Activated CD4-positive, alpha-beta T cell treated with anti-CD3 and anti-CD28 coated beads for 4 hours (primary cell): ENCODE measurements at regions not wholly inside any gene's neighbourhood (a gene's known extent, or its start where the extent isn't known, plus 50 kb on each side); places are given as distances from the start of the nearest gene placed in this dataset.
"Not testable (repeated sequence)": the region's sequence is repeated elsewhere in the genome, so short reads cannot be mapped to it uniquely, and the experiment has no call there.

Experiments
- DNase-seq, 2 donors: peaks; one replicate each; pipeline ENCODE4 v3.0.0-alpha.2; 2020

- DNase-seq = no peak
Measured at GRCh38 chr4:17038510-17039176, 140.2 kb upstream of the LDB2 start.

DNA sequence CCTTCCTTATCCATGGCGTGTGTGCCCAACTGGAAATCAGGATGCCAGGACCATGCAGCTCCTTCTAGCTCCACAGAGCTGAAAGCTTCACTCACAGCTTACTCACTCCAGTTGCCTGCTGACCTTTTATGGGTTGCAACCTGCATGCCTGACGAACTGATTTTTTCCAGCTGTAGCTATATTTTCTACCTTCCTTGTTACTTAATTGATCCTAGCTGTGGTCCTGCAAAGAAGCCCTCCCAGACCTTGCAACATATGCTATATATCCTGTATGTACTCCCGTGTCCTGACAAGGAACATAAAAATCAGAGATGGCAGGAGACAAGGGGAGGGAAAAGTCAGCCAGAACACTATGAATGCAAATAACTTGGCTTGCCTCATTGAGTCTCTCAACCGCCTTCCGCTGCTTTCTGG lies 135.3 kb upstream of the LDB2 start:
- no peak for DNase-seq

DNA sequence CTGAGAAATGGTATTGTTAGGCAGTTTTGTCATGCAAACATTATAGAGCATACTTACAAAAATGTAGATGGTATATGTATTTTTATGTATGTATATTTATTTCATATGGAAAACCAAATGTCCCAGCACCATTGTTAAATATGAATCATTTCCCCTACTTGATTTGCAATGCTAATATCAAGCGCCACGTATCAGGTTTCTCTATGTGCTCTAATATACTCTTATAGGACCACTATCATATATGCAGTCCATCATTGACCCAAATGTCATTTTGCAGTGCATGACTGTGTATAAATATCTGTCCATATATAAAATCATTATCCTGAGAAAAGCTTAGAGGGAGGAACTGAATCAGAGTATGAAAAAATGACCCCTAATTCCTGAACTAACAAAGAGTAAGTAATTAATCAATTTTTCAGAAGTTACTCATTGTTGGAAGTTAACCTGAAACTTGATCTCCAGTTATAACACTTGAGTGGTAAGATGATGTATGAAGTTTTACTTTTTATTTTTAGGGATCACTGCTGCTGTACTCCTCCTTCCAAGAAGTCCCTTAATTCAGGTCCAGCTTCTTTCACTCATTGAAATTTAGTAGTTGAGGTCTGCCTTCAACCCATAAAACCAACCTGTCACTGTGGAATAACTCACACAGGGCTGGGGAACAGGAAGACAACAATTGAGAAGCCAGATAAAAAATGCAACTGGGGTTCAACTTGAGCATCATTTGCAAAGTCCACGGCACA lies 134.8 kb upstream of the LDB2 start:
- no peak for DNase-seq

- no peak for DNase-seq
Measured at GRCh38 chr4:17030543-17030942, 132.1 kb upstream of the LDB2 start.

GRCh38 chr4:17029964-17030363 lies 131.5 kb upstream of the LDB2 start:
- no peak for DNase-seq

GRCh38 chr4:17029432-17029831 lies 131.0 kb upstream of the LDB2 start:
- no peak for DNase-seq

- no peak for DNase-seq
Measured at GRCh38 chr4:17027495-17027894, 129.1 kb upstream of the LDB2 start.

DNA sequence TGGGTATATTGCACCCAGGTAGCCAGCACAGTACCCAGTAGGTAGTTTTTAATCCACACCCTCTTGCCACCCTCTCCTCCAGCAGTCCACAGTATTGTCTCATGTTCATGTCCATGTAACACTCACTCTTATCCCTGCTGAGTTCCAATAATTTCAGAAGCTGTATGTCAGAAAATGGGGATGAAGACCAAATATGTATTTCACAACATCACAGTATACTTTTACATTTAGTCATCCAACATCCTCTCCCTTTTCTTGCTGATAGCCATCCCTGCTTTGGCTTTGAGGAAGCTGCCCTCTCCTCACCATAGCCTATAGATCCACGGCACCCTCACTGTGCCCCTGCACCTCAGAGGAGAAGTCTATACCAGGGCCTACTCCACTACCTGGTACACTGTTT lies 126.0 kb upstream of the LDB2 start:
- no peak for DNase-seq

- DNase-seq = no peak
Measured at GRCh38 chr4:17020901-17021300, 122.5 kb upstream of the LDB2 start.

- no peak for DNase-seq
Measured at GRCh38 chr4:17020451-17020850, 122.0 kb upstream of the LDB2 start.

DNA sequence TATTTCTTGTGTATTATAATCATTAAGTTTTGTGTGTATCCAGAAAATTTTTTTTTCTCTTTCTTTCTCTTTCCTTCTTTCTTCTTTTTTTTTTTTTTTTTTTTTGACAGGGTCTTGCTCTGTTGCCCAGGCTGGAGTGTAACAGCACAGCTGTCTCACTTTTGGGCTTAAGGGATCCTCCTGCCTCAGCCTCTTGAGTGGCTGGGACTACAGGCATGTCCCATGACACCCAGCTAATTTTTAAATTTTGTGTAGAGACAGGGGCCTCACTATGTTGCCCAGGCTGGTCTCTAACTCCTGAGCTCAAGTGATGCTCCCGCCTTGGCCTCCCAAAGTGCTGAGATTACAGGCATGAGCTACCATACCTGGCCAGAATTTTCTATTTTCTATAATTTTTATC lies 120.2 kb upstream of the LDB2 start:
- not testable (repeated sequence) for DNase-seq

DNA sequence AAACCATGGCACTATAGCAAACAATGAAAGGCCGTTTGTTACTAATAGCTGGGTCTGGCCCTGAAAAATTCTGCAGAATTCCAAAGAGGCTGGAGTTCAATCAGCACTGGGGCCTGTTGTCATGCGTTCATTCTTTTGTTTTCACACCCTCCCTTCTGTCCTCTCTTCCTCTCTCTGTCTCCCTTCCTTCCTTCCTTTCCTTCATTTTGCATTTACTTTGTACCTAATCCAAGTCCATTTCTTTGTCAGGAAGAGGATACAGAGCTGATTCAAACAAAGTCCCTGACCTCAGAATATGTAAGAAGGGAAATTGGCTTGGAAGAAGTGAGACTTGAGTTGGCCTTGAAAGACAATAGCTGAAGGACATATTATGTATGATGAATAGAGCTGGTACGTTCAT lies 119.6 kb upstream of the LDB2 start:
- no peak for DNase-seq

DNA sequence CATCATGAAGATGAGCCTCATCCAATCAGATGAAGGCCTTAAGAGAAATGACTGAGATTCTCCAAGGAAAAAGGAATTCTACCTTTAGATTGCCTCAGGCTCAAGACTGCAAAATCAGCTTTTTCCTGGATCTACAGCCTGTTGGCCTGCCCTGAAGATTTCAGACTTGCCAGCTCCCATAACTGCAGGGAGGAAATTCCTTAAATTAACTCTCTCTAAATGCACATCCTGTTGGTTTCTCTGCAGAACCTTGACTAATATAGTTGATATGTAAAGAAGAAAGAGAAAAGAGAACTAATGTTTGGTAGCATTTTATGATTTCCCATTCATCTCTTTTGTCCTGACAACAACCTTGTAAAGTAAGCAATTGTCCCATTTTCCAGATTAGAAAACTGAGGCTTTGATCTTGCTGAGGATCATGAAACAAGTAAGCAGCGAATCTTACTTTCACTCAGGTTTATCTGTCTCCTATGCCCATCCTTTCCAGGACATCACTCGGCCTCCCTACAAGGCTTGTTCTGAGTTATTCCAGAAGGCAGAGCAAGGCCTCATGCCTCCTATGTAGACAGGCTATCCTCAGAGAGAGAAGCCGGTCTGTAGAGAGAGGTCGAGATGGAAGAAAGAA lies 115.0 kb upstream of the LDB2 start:
- no peak for DNase-seq

- DNase-seq = no peak
Measured at GRCh38 chr4:17012451-17012850, 114.0 kb upstream of the LDB2 start.

- DNase-seq = no peak
Measured at GRCh38 chr4:17010426-17011087, 112.1 kb upstream of the LDB2 start.

GRCh38 chr4:17009871-17010367 lies 111.5 kb upstream of the LDB2 start:
- DNase-seq = no peak

DNA sequence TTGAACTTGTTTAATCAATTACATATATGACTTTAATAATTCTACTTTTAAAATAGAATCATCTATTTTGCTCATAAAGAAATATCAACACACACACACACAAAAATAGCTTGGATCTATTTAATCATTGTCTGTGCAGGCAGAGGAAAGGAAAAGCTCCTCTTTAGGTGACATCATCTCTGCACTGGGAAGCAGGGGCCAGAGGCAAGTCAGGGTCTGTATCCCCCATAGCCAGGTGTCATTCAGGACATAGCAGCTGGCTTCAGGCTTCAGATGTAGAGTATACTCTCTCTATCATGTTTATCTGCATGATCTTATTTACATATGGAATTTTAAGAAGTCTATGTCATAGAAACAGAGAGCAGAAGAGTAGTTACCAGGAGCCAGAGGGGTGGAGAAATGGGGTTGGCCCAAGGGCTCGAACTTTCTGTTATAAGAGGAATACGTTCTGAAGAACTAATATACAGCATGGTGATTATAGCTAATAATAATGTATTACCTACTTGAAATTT lies 110.4 kb upstream of the LDB2 start:
- DNase-seq = no peak

DNA sequence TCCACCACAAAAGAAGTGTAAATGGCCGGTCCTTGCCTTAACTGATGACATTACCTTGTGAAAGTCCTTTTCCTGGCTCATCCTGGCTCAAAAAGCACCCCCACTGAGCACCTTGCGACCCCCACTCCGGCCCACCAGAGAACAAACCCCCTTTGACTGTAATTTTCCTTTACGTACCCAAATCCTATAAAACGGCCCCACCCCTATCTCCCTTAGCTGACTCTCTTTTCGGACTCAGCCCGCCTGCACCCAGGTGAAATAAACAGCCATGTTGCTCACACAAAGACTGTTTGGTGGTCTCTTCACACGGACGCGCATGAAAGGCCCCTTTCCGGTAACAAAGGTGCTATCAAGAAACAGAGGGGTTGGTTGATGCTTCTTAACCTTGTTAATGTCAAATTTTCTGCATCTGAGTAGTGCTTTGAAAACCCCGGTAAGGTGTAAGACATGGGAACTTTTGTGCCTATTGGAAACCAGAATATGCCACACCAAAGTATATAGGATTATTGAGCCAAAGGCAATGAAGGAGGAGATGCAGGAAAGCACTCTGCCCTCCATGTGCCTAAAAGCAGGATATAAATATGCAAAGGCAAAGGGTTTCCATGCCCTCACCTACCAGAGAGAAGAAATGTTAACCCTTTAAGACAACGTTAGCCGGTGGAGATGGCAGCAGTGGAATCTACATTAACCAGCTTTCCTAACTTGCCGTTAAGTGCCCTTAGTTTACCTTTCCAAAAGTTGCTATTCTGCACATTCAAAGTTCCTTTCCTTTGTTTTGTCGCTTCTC lies 105.4 kb upstream of the LDB2 start:
- DNase-seq = not testable (repeated sequence)

DNA sequence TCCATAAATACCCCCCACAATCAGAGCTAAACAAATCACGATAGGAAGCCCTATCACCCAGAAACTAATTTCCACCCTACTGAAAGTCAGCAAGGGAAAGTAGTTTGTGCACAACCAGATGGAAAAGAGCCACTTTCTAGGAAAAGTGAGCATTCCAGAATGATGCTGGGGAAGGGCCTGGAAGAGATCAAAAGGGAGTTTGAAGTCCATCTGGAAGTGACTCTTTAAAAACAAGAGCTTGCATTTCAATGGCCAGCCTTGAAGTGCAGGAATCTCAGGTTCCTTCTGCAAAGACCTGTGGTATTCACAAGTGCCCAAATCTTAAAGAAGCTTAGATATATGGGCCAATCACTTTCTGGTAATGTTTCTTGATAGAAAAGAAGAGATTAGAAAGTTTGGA lies 97.0 kb upstream of the LDB2 start:
- DNase-seq = no peak

DNA sequence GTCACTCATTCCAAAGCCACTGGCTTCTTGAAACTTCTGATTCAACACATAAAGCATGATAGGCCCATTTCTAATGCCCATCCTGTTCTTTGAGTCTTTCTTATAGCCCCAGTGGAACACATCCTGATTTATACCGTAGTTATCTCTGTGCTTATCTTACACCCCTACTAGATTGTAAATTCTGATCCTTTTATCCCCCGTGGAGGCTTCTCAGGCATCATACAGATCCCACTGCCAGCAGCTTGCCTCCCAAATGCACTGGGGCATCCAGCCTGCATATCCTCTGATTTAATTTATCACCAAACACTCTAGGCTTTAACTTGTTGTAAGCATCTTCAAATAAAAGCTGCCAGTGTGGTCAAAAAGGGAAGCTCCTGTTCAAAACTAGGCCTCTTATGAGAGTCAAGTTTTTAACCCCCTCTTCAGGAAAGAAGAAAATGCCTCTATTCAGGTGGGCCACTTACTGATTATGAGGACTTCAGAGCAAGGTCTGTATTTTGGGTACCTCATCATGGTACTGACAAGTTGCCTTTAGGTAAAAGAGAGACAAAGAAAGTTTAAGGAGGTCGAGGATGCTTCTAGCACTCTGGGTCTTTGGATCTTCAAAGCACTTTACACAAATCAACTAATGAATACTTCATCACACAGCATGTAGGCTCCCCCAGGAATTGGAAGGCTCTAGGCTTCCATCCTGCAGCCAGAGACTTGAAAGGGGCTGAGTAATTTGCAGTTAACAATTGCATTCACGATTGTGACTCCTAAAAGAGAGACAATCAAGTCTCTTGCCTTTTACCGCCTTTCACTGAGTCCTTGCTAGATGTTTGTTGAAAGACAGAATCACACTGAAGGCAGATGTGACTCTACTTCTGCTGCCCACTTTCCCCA lies 95.8 kb upstream of the LDB2 start:
- no peak for DNase-seq

DNA sequence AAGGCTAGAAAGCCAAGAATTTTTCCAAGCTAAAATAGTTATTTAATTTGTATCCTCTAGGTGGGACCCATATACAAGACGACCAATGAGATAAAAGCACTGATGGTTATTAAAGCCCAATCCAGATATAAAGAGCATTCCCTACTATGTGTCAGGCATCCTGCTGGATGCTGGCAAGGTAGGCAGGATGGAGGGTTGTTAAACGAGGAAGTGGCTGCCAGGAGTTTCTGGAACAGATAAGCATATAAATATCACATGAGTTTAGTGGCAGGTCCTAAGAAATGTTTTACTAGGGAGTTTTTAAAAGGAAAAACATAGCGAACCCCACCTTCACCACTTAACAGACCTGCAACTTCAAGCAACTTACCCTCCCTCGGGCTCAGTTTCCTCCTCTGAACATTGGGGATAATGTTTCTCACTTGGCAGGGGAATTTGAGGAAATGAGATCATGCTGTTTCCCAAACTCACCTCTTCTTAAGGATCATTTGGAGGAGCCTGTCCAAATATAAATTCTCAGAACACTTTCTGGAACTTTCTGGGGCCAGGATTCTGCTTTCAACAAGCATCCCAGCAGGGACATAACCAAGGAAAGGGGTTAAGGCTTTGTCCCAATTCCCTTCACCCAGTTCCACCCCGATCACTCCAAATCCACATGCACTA lies 94.3 kb upstream of the LDB2 start:
- no peak for DNase-seq
